Breast epithelium (tissue), 3 donors: ENCODE measurements at regions not wholly inside any gene's neighbourhood (a gene's known extent, or its start where the extent isn't known, plus 50 kb on each side); places are given as distances from the start of the nearest gene placed in this dataset.

Experiments used
- POLR2A ChIP-seq: fragments of 450-650 bp; IDR thresholded peaks from one replicate; pipeline ENCODE4 v1.6.1; 2016; ENCODE audit warnings: antibody characterized with exemption, mild to moderate bottlenecking, moderate library complexity
- POLR2AphosphoS5 ChIP-seq, 3 donors: sonication (generic); formaldehyde crosslinking; IDR thresholded peaks; one replicate each; pipeline ENCODE4 v1.6.1; 2017; ENCODE audit warnings: antibody characterized with exemption in 3 of 3

DNA sequence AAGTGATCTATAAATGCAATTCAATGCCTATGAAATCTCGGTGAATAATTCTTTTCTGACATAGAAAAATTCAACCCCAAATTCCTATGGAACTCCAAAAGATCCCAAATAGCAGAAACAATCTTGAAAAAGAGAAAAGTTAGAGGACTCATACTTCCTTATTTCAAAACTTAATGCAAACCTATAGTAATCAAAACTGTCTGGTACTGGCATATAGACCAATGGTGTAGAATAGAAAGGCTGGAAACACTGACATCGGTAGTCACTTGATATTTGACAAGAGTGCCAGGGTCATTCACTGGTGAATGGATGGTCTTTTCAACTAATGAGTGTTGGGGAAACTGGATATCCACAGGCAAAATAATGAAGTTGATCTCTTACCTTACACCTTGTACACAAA is 637.1 kb upstream of the PCDH9 start:
- TF ChIP-seq POLR2AphosphoS5 (IDR thresholded peaks at IDR 0.05) (no peak), POLR2A (no peak)
